Tibial nerve (tissue), 4 donors: ENCODE measurements at regions not wholly inside any gene's neighbourhood (a gene's known extent, or its start where the extent isn't known, plus 50 kb on each side); places are given as distances from the start of the nearest gene placed in this dataset.
A peak's percentile ranks its signal among the peaks of the same experiment; 100 is the strongest.

Experiments used
- DNase-seq, 2 donors: peaks; one replicate each; pipeline ENCODE4 v3.0.0-alpha.2; 2019; ENCODE audit warnings: low spot score in 2 of 2
- H3K27ac ChIP-seq, 4 donors: fragments of 200-600 bp; sonication (generic) in 3 of 4; one replicate each; pipeline ENCODE4 v1.5.1; 2017 to 2019; ENCODE audit warnings: mild to moderate bottlenecking in 1 of 4
- H3K27me3 ChIP-seq, 2 donors: fragments of 200-600 bp; sonication (generic) in 1 of 2; one replicate each; pipeline versions ENCODE4 v1.5.1 to v1.6.0; 2017 to 2019
- H3K36me3 ChIP-seq, 3 donors: fragments of 200-600 bp; sonication (generic); one replicate each; pipeline ENCODE4 v1.5.1; 2018 to 2019
- H3K4me1 ChIP-seq, 4 donors: fragments of 200-600 bp; sonication (generic) in 3 of 4; one replicate each; pipeline ENCODE4 v1.5.1; 2017 to 2019
- H3K4me3 ChIP-seq, 4 donors: fragments of 200-600 bp; sonication (generic) in 3 of 4; one replicate each; pipeline ENCODE4 v1.5.1; 2017 to 2019; ENCODE audit warnings: mild to moderate bottlenecking in 1 of 4, moderate library complexity in 1 of 4
- H3K9me3 ChIP-seq, 4 donors: fragments of 200-600 bp; sonication (generic) in 3 of 4; one replicate each; pipeline ENCODE4 v1.5.1; 2017 to 2019
- CTCF ChIP-seq, 5 experiments: fragments of 200-600 bp in 3 of 5; fragments of 450-650 bp in 2 of 5; sonication (generic) in 3 of 5; IDR thresholded peaks; one replicate each; pipeline ENCODE4 v1.5.1; 2016 to 2019; ENCODE audit warnings: antibody characterized with exemption in 5 of 5, mild to moderate bottlenecking in 3 of 5, moderate library complexity in 2 of 5
- EP300 ChIP-seq, 2 donors: sonication (generic); formaldehyde crosslinking; IDR thresholded peaks; one replicate each; pipeline ENCODE4 v1.6.1; 2017; ENCODE audit warnings: antibody characterized with exemption in 2 of 2, mild to moderate bottlenecking in 1 of 2
- POLR2A ChIP-seq, 2 donors: fragments of 450-650 bp; IDR thresholded peaks; one replicate each; pipeline ENCODE4 v1.6.1; 2017; ENCODE audit warnings: antibody characterized with exemption in 2 of 2, mild to moderate bottlenecking in 2 of 2, moderate library complexity in 2 of 2
- WGBS, 2 donors: methylation state at CpG; one replicate each; pipeline ENCODE4 v1.1.5; 2018; 5-methylcytosine and 5-hydroxymethylcytosine counted together

GRCh38 chr2:16537347-16537746 lies 128.3 kb downstream of the CYRIA start:
- no peak for TF ChIP-seq EP300 (IDR thresholded peaks at IDR 0.05)
- Histone ChIP-seq H3K36me3 (no peaks in the 10 kb centered on the region), H3K27me3 (no peaks in the 10 kb centered on the region), H3K27ac (no peak overlapping the region), H3K4me1 (no peaks in the 10 kb centered on the region), H3K9me3 (no peaks in the 10 kb centered on the region), H3K4me3 (no peak overlapping the region)
- WGBS, 2 donors: 70 to 79% methylated on average over 5 of the region's 5 CpGs
- DNase-seq: no peak

GRCh38 chr2:16526193-16526592 lies 139.4 kb downstream of the CYRIA start:
- Histone ChIP-seq H3K9me3 (no peaks in the 10 kb centered on the region), H3K4me1 (peaks cover 0 to 7% (median 0%) of the 10 kb centered on the region in 4 donors), H3K4me3 (no peak overlapping the region), H3K27ac (no peak overlapping the region), H3K27me3 (no peaks in the 10 kb centered on the region), H3K36me3 (no peaks in the 10 kb centered on the region)
- WGBS, 2 donors: 88 to 92% methylated on average over 1 of the region's 1 CpG
- TF ChIP-seq EP300 (IDR thresholded peaks at IDR 0.05) (no peak), CTCF (IDR thresholded peaks at IDR 0.05) (no peak), POLR2A (IDR thresholded peaks at IDR 0.05) (no peak)
- DNase-seq: no peak

GRCh38 chr2:16525265-16525887 lies 140.3 kb downstream of the CYRIA start:
- TF ChIP-seq CTCF (IDR thresholded peaks at IDR 0.05) (peak in 2 of 5 experiments; percentile 16 to 21), EP300 (IDR thresholded peaks at IDR 0.05) (no peak), POLR2A (IDR thresholded peaks at IDR 0.05) (no peak)
- no peaks in the 10 kb centered on the region for H3K36me3 ChIP-seq
- peaks cover 0 to 7% (median 0%) of the 10 kb centered on the region in 4 donors for H3K4me1 ChIP-seq
- H3K27ac ChIP-seq: no peak overlapping the region
- 83 to 86% methylated on average over 15 of the region's 15 CpGs for WGBS, 2 donors
- H3K4me3 ChIP-seq: no peak overlapping the region
- no peaks in the 10 kb centered on the region for H3K27me3 ChIP-seq
- H3K9me3 ChIP-seq: no peaks in the 10 kb centered on the region
- DNase-seq: peak in 1 of 2 donors; percentile 26

- H3K27ac ChIP-seq: no peak overlapping the region
- H3K4me3 ChIP-seq: no peak overlapping the region
- peaks cover 0 to 7% (median 0%) of the 10 kb centered on the region in 4 donors for H3K4me1 ChIP-seq
- no peaks in the 10 kb centered on the region for H3K9me3 ChIP-seq
- TF ChIP-seq CTCF (IDR thresholded peaks at IDR 0.05): no peak
- TF ChIP-seq EP300 (IDR thresholded peaks at IDR 0.05): no peak
- no peak for TF ChIP-seq POLR2A (IDR thresholded peaks at IDR 0.05)
- no peak for DNase-seq
- WGBS, 2 donors: 75 to 88% methylated on average over 8 of the region's 8 CpGs
- no peaks in the 10 kb centered on the region for H3K27me3 ChIP-seq
- H3K36me3 ChIP-seq: no peaks in the 10 kb centered on the region
These were observed 141.9 kb downstream of the CYRIA start for GRCh38 chr2:16523711-16524110.

- Histone ChIP-seq H3K36me3 (no peaks in the 10 kb centered on the region), H3K4me3 (no peak overlapping the region), H3K9me3 (no peaks in the 10 kb centered on the region), H3K4me1 (peaks cover 0 to 7% (median 0%) of the 10 kb centered on the region in 4 donors), H3K27ac (no peak overlapping the region), H3K27me3 (no peaks in the 10 kb centered on the region)
- no peak for TF ChIP-seq POLR2A (IDR thresholded peaks at IDR 0.05)
- no peak for TF ChIP-seq EP300 (IDR thresholded peaks at IDR 0.05)
- TF ChIP-seq CTCF (IDR thresholded peaks at IDR 0.05): no peak
- DNase-seq: no peak
- 25 to 37% methylated on average over 13 of the region's 13 CpGs for WGBS, 2 donors
These were observed 143.4 kb downstream of the CYRIA start for GRCh38 chr2:16522031-16522831.
